ENCODE measurements at regions not wholly inside any gene's neighbourhood (a gene's known extent, or its start where the extent isn't known, plus 50 kb on each side); places are given as distances from the start of the nearest gene placed in this dataset.

GRCh38 chr2:221642447-221642846 lies 70.3 kb upstream of the EPHA4 start:
- H3K4me1 ChIP-seq (replicated peaks in 1 of 2; ENCODE audit: control insufficient read depth in 2 of 2, insufficient read depth in 2 of 2, low read length in 2 of 2) = no peaks in the 10 kb centered on the region
- H3K79me2 ChIP-seq (ENCODE audit: control insufficient read depth, insufficient read depth, low read length) = no peaks in the 10 kb centered on the region
- no peaks in the 10 kb centered on the region for H3K9me1 ChIP-seq (ENCODE audit: control insufficient read depth, insufficient read depth, low read length)
- DNase-seq (ENCODE audit: extremely low read depth in 1 of 4, low spot score in 3 of 4) (no peak), FAIRE-seq (no peak), ATAC-seq (no peak)
- POLR2A ChIA-PET = no interaction called here
- in situ Hi-C loops (cut with MboI) (no loop called here), intact Hi-C loops (cut with micrococcal nuclease) (no loop called here)
- H3K27ac ChIP-seq (ENCODE audit: extremely low read depth, low read depth, low read length) = no peak overlapping the region
- 0% methylated on average over 2 of the region's 3 CpGs for WGBS (ENCODE audit: insufficient coverage, low coverage, missing lambda C conversion rate)
- H3K4me2 ChIP-seq (ENCODE audit: insufficient read depth, low read length) = no peak overlapping the region
- H3K27me3 ChIP-seq (ENCODE audit: control insufficient read depth in 2 of 2, insufficient read depth in 2 of 2, low read length in 2 of 2) = no peaks in the 10 kb centered on the region
- BruUV-seq (replicated peaks) = no TSS peak
- CTCF ChIA-PET (ENCODE audit: low intra/inter-chr PET ratio) = no interaction called here
- H3K4me3 ChIP-seq = no peak overlapping the region
- no peaks in the 10 kb centered on the region for H3K9me3 ChIP-seq (replicated peaks; ENCODE audit: control insufficient read depth, insufficient read depth, low read depth, low read length)
- TF ChIP-seq RNF219 (CRISPR knock-in tag; IDR thresholded peaks at IDR 0.05) = no peak
- TF ChIP-seq SRSF9 (IDR thresholded peaks at IDR 0.05; ENCODE audit: borderline replicate concordance, low read depth, low read length) = no peak
- TF ChIP-seq YBX1 (IDR thresholded peaks at IDR 0.05) = no peak
- TF ChIP-seq KDM1A (IDR thresholded peaks at IDR 0.05) = no peak
- no peak for TF ChIP-seq FOXM1 (IDR thresholded peaks at IDR 0.05; ENCODE audit: low read depth)
- TF ChIP-seq FOXM1 (CRISPR knock-in tag; IDR thresholded peaks at IDR 0.05; ENCODE audit: low read depth) = no peak
- no peaks in the 10 kb centered on the region for H4K20me1 ChIP-seq (replicated peaks; ENCODE audit: control insufficient read depth, insufficient read depth, low read length)
- no peak overlapping the region for H3K9ac ChIP-seq (ENCODE audit: insufficient read depth in 1 of 2, low read depth in 2 of 2, low read length in 2 of 2)
- no peak overlapping the region for H2AFZ ChIP-seq (ENCODE audit: low read depth, low read length)
- no peaks in the 10 kb centered on the region for H3K36me3 ChIP-seq (ENCODE audit: control insufficient read depth, insufficient read depth, low read length)

All from K562 (cell line).